HepG2 (cell line): ENCODE measurements at regions not wholly inside any gene's neighbourhood (a gene's known extent, or its start where the extent isn't known, plus 50 kb on each side); places are given as distances from the start of the nearest gene placed in this dataset.

Source experiments
- ATAC-seq: fragments of 200-7000 bp; cut with Tn5 transposase; 3 replicates; pipeline ENCODE4 v1.9.1; 2020; ENCODE audit warnings: mild to moderate bottlenecking, moderate library complexity
- BruUV-seq: library from RNA; stranded (reverse); fragments of 400-500 nt; replicated peaks from 2 replicates; lab custom pipeline; 2021; lab: Mats Ljungman, UMichigan
- CTCF ChIA-PET: fragments of 300-600 bp; formaldehyde crosslinking; extraction: SDS; loops from one replicate; lab custom pipeline; 2021; ENCODE audit warnings: low total read pairs, inconsistent platforms, low intra/inter-chr PET ratio; lab: Yijun Ruan, JAX
- POLR2A ChIA-PET: fragments of 350-600 bp; sonication (Branson Sonifier 250); formaldehyde crosslinking; loops from one replicate; lab custom pipeline; 2020; ENCODE audit warnings: antibody characterized with exemption, inconsistent platforms; lab: Yijun Ruan, JAX
- DNase-seq: peaks from one replicate; pipeline ENCODE4 v3.0.0-alpha.2; 2015; ENCODE audit warnings: low spot score
- FAIRE-seq: peaks from 3 replicates; lab custom pipeline; 2011; peaks lifted over from hg19 to GRCh38; lab: Jason Lieb, UNC
- H2AFZ ChIP-seq: one replicate; pipeline ENCODE4 v1.6.1; 2011; ENCODE audit warnings: low read length, inconsistent platforms
- H3K27ac ChIP-seq: fragments of 300-600 bp; 3 replicates; pipeline ENCODE4 v1.8.0; 2011; ENCODE audit warnings: mixed run types, mild to moderate bottlenecking, mixed read lengths, low read length, inconsistent platforms; ENCODE audit not compliant: insufficient read depth; ENCODE audit errors: extremely low read length
- H3K27me3 ChIP-seq, 2 experiments: fragments of 200-600 bp in 1 of 2; 2 replicates in 1 of 2; 3 replicates in 1 of 2; pipeline versions ENCODE4 v1.6.0 to v1.8.0; 2011; ENCODE audit warnings: low read length in 2 of 2, mild to moderate bottlenecking in 2 of 2, moderate library complexity in 2 of 2, inconsistent platforms in 1 of 2; ENCODE audit not compliant: insufficient read depth in 2 of 2, control insufficient read depth in 1 of 2
- H3K36me3 ChIP-seq, 2 experiments: fragments of 200-600 bp in 1 of 2; replicated peaks in 1 of 2; 2 replicates in 1 of 2; 3 replicates in 1 of 2; pipeline versions ENCODE4 v1.5.1 to v1.8.0; 2011; ENCODE audit warnings: low read length in 2 of 2, inconsistent platforms in 1 of 2; ENCODE audit not compliant: insufficient read depth in 2 of 2, control insufficient read depth in 1 of 2
- H3K4me1 ChIP-seq: 2 replicates; pipeline ENCODE4 v1.5.1; 2012; ENCODE audit warnings: low read length, inconsistent platforms; ENCODE audit not compliant: insufficient read depth
- H3K4me2 ChIP-seq: 2 replicates; pipeline ENCODE4 v1.6.0; 2011; ENCODE audit warnings: low read depth, low read length, inconsistent platforms
- H3K4me3 ChIP-seq, 3 experiments: fragments of 200-600 bp in 1 of 3; sonication (generic), shearing (Covaris generic) in 1 of 3; replicated peaks in 1 of 3; 2 replicates each; pipeline ENCODE4 v1.5.1; 2011 to 2016; ENCODE audit warnings: low read length in 3 of 3, inconsistent platforms in 2 of 3, low read depth in 2 of 3, mild to moderate bottlenecking in 2 of 3, control low read depth in 1 of 3, mixed read lengths in 1 of 3; ENCODE audit not compliant: insufficient read depth in 1 of 3
- H3K79me2 ChIP-seq: one replicate; pipeline ENCODE4 v1.6.1; 2011; ENCODE audit warnings: low read length, inconsistent platforms; ENCODE audit not compliant: insufficient read depth
- H3K9ac ChIP-seq: 2 replicates; pipeline ENCODE4 v1.6.0; 2011; ENCODE audit warnings: mild to moderate bottlenecking, low read depth, low read length, inconsistent platforms; ENCODE audit not compliant: insufficient read depth
- H3K9me3 ChIP-seq: 2 replicates; pipeline ENCODE4 v1.5.1; 2012; ENCODE audit warnings: mild to moderate bottlenecking, low read length
- H4K20me1 ChIP-seq: 2 replicates; pipeline ENCODE4 v1.6.0; 2011; ENCODE audit warnings: inconsistent platforms, mild to moderate bottlenecking, low read length, moderate library complexity; ENCODE audit not compliant: insufficient read depth
- ERF ChIP-seq: IDR thresholded peaks from 2 replicates; pipeline ENCODE4 v1.6.1; 2018; ENCODE audit warnings: missing biosample characterization, missing genetic modification reagents
- NFE2L2 ChIP-seq: fragments of 150-350 bp; IDR thresholded peaks from 2 replicates; pipeline ENCODE4 v1.6.1; 2014; ENCODE audit warnings: low read length
- ZFP62 ChIP-seq: sonication (generic); formaldehyde crosslinking; IDR thresholded peaks from 2 replicates; pipeline ENCODE4 v1.4.0; 2020; ENCODE audit warnings: missing genetic modification reagents
- ZNF207 ChIP-seq: fragments of 450-650 bp; IDR thresholded peaks from 2 replicates; pipeline ENCODE4 v1.6.1; 2016; ENCODE audit warnings: antibody characterized with exemption, borderline replicate concordance
- ZNF616 ChIP-seq: sonication (generic); formaldehyde crosslinking; IDR thresholded peaks from 2 replicates; pipeline ENCODE4 v1.5.0; 2020; ENCODE audit warnings: low read depth, mild to moderate bottlenecking, missing genetic modification reagents
- ZNF777 ChIP-seq: sonication (generic); formaldehyde crosslinking; IDR thresholded peaks from 2 replicates; pipeline ENCODE4 v1.4.0; 2020; ENCODE audit warnings: missing genetic modification reagents
- WGBS: methylation state at CpG from one replicate; pipeline ENCODE4 v1.1.6; 2017; ENCODE audit warnings: low lambda C conversion rate; 5-methylcytosine and 5-hydroxymethylcytosine counted together
- in situ Hi-C: cut with HindIII; loops from 2 replicates; pipeline ENCODE4 v1.10.0; 2017; ENCODE audit warnings: low pct_unique_long_range_greater_than_20kb; ENCODE audit not compliant: extremely low pct_ligation_motif_present
- intact Hi-C: fragments of 100-400 bp; cut with micrococcal nuclease; formaldehyde crosslinking; loops from one replicate; pipeline ENCODE4 v1.10.0; 2022; ENCODE audit not compliant: unreplicated experiment
- TF ChIP-seq, protein P1 (sequence below): sonication (generic); formaldehyde crosslinking; IDR thresholded peaks from 2 replicates; pipeline ENCODE4 v1.8.1; 2023; ENCODE audit warnings: mild to moderate bottlenecking, missing genetic modification reagents, borderline replicate concordance
- TF ChIP-seq, protein P2 (sequence below): sonication (generic); formaldehyde crosslinking; IDR thresholded peaks from 2 replicates; pipeline ENCODE4 v1.4.0; 2020; ENCODE audit warnings: low read depth, mild to moderate bottlenecking, missing genetic modification reagents
- TF ChIP-seq, protein P3 (sequence below): conservative IDR thresholded peaks from 2 replicates; pipeline ENCODE4 v1.6.1; 2018; ENCODE audit warnings: missing genetic modification reagents

DNA sequence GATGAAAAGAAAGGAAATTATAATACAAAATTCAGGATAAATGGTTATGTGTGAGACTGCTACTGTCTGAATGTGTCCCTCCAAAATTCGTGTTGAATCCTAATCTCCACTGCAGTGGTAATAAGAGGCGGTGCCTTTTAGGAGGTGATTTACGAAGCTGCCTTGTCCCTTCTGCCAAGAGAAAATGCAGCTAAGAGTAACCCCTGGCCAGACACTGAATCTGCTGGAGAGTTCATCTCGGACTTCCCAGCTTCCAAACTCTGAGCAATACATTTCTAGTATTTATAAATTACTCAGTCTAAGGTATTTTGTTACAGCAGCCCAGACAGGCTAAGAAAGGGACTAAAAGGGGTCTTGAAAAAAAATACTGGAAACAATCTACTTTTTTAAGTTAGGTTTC lies 152.6 kb downstream of the KLF12 start:
- H3K79me2 ChIP-seq = no peaks in the 10 kb centered on the region
- in situ Hi-C loops (no loop called here), intact Hi-C loops (no loop called here)
- no peaks in the 10 kb centered on the region for H3K36me3 ChIP-seq
- H3K27me3 ChIP-seq = no peaks in the 10 kb centered on the region
- FAIRE-seq (no peak), ATAC-seq (no peak), DNase-seq (no peak)
- H3K9me3 ChIP-seq = no peaks in the 10 kb centered on the region
- ChIA-PET POLR2A (no interaction called here), CTCF (no interaction called here)
- no peak overlapping the region for H3K9ac ChIP-seq
- no peaks in the 10 kb centered on the region for H4K20me1 ChIP-seq
- no peak overlapping the region for H2AFZ ChIP-seq
- TF ChIP-seq ZFP62 (no peak), ZNF777 (CRISPR knock-in tag) (no peak), ZNF616 (CRISPR knock-in tag) (no peak), NFE2L2 (no peak), ZNF207 (no peak)
- TF ChIP-seq, protein P1, sequence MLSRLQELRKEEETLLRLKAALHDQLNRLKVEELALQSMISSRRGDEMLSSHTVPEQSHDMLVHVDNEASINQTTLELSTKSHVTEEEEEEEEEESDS (CRISPR knock-in tag) = no peak
- WGBS = 63% methylated on average over 4 of the region's 4 CpGs
- H3K4me1 ChIP-seq = no peaks in the 10 kb centered on the region
- H3K4me2 ChIP-seq = no peak overlapping the region
- BruUV-seq = no TSS peak
- no peak overlapping the region for H3K27ac ChIP-seq
- no peak overlapping the region for H3K4me3 ChIP-seq

DNA sequence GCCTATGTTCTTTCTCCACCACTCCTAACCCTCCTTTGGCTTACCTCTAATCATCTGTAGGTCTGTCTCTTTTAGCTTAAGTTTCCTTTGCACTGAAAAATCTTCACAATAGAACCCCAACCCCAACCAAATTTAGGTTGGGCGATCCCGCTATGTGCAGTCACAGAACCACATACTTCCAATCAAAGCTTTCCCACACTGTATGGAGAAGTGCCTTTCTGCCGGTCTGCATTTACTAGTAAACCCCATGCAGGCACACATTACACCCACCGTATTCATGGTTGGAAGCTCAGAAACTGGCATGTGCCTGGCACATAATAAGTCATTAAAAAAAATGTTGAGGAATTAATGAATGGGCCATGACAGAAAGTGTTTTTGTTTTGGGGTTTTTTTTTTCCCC lies 158.4 kb downstream of the KLF12 start:
- H3K4me2 ChIP-seq = no peak overlapping the region
- peaks cover 13% of the 10 kb centered on the region; the same call in 1 of the 2 replicates for H3K4me1 ChIP-seq
- no peak overlapping the region for H3K9ac ChIP-seq
- H3K9me3 ChIP-seq = no peaks in the 10 kb centered on the region
- H2AFZ ChIP-seq = no peak overlapping the region
- intact Hi-C loops = no loop called here
- POLR2A ChIA-PET = no interaction called here
- TF ChIP-seq, protein P2, sequence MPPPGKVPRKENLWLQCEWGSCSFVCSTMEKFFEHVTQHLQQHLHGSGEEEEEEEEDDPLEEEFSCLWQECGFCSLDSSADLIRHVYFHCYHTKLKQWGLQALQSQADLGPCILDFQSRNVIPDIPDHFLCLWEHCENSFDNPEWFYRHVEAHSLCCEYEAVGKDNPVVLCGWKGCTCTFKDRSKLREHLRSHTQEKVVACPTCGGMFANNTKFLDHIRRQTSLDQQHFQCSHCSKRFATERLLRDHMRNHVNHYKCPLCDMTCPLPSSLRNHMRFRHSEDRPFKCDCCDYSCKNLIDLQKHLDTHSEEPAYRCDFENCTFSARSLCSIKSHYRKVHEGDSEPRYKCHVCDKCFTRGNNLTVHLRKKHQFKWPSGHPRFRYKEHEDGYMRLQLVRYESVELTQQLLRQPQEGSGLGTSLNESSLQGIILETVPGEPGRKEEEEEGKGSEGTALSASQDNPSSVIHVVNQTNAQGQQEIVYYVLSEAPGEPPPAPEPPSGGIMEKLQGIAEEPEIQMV = no peak
- TF ChIP-seq ERF (CRISPR knock-in tag) = no peak
- TF ChIP-seq, protein P3, sequence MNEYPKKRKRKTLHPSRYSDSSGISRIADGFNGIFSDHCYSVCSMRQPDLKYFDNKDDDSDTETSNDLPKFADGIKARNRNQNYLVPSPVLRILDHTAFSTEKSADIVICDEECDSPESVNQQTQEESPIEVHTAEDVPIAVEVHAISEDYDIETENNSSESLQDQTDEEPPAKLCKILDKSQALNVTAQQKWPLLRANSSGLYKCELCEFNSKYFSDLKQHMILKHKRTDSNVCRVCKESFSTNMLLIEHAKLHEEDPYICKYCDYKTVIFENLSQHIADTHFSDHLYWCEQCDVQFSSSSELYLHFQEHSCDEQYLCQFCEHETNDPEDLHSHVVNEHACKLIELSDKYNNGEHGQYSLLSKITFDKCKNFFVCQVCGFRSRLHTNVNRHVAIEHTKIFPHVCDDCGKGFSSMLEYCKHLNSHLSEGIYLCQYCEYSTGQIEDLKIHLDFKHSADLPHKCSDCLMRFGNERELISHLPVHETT (CRISPR knock-in tag) = no peak
- no peaks in the 10 kb centered on the region for H3K27me3 ChIP-seq
- WGBS = 91% methylated on average over 4 of the region's 4 CpGs
- ATAC-seq (no peak), FAIRE-seq (no peak), DNase-seq (no peak)
- H4K20me1 ChIP-seq = no peaks in the 10 kb centered on the region
- H3K27ac ChIP-seq = no peak overlapping the region
- H3K79me2 ChIP-seq = no peaks in the 10 kb centered on the region
- H3K4me3 ChIP-seq = no peak overlapping the region
- in situ Hi-C loops = no loop called here
- no peaks in the 10 kb centered on the region for H3K36me3 ChIP-seq
- BruUV-seq = no TSS peak
- CTCF ChIA-PET = no interaction called here
